Testis (tissue), 2 donors: ENCODE measurements at regions not wholly inside any gene's neighbourhood (a gene's known extent, or its start where the extent isn't known, plus 50 kb on each side); places are given as distances from the start of the nearest gene placed in this dataset.

Source experiments
- DNase-seq: peaks from one replicate; pipeline ENCODE4 v3.0.0-alpha.2; 2019
- H3K27ac ChIP-seq, 2 donors: fragments of 200-600 bp; sonication (generic); one replicate each; pipeline ENCODE4 v1.5.1; 2019
- H3K27me3 ChIP-seq: fragments of 200-600 bp; sonication (generic); one replicate; pipeline ENCODE4 v1.5.1; 2019
- H3K36me3 ChIP-seq: fragments of 200-600 bp; sonication (generic); one replicate; pipeline ENCODE4 v1.5.1; 2017; ENCODE audit warnings: low read depth; ENCODE audit errors: missing control alignments
- H3K4me1 ChIP-seq: fragments of 200-600 bp; sonication (generic); one replicate; pipeline ENCODE4 v1.5.1; 2019
- H3K4me3 ChIP-seq, 2 donors: fragments of 200-600 bp; sonication (generic); one replicate each; pipeline ENCODE4 v1.5.1; 2017 to 2019
- H3K9me3 ChIP-seq: fragments of 200-600 bp; sonication (generic); one replicate; pipeline ENCODE4 v1.5.1; 2017
- POLR2A ChIP-seq: fragments of 450-650 bp; IDR thresholded peaks from one replicate; pipeline ENCODE4 v1.6.1; 2017; ENCODE audit warnings: antibody characterized with exemption, mild to moderate bottlenecking, moderate library complexity
- WGBS, 2 donors: methylation state at CpG; one replicate each; pipeline ENCODE4 v1.1.5; 2018; 5-methylcytosine and 5-hydroxymethylcytosine counted together
- intact Hi-C: fragments of 100-400 bp; cut with DNase I; formaldehyde crosslinking; loops from one replicate; pipeline ENCODE4 v1.15.1; 2023; ENCODE audit warnings: low total_unique reads
- TF ChIP-seq, protein P1 (sequence below), 3 experiments: fragments of 450-650 bp in 2 of 3; fragments of 200-600 bp in 1 of 3; sonication (generic) in 1 of 3; IDR thresholded peaks; one replicate each; pipeline ENCODE4 v1.5.1; 2016 to 2019; ENCODE audit warnings: antibody characterized with exemption in 3 of 3, mild to moderate bottlenecking in 2 of 3, moderate library complexity in 1 of 3

DNA sequence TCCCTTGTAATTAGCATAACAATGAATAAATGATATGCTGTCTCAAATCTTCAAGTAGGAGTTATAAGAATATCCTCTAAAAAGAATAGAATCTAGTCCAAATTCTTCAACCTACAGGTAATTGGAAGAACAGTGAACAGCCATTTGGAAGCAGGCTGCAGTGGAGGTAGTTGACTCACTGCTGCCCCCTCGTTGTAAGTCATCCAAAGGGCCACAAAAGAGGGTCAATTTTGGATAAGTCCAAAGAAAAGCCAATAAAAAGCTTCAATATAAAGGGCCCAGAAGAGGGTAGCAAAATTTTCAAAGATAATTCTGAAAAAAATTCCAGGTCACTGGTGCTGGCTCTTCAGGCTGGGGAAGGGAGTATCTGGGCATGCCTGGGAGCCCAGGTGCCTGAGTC lies 60.8 kb upstream of the SSTR4 start:
- Histone ChIP-seq H3K27ac (no peak overlapping the region), H3K27me3 (no peaks in the 10 kb centered on the region), H3K36me3 (no peaks in the 10 kb centered on the region), H3K4me1 (no peaks in the 10 kb centered on the region), H3K4me3 (no peak overlapping the region), H3K9me3 (no peaks in the 10 kb centered on the region)
- DNase-seq: no peak
- TF ChIP-seq POLR2A: no peak
- TF ChIP-seq, protein P1, sequence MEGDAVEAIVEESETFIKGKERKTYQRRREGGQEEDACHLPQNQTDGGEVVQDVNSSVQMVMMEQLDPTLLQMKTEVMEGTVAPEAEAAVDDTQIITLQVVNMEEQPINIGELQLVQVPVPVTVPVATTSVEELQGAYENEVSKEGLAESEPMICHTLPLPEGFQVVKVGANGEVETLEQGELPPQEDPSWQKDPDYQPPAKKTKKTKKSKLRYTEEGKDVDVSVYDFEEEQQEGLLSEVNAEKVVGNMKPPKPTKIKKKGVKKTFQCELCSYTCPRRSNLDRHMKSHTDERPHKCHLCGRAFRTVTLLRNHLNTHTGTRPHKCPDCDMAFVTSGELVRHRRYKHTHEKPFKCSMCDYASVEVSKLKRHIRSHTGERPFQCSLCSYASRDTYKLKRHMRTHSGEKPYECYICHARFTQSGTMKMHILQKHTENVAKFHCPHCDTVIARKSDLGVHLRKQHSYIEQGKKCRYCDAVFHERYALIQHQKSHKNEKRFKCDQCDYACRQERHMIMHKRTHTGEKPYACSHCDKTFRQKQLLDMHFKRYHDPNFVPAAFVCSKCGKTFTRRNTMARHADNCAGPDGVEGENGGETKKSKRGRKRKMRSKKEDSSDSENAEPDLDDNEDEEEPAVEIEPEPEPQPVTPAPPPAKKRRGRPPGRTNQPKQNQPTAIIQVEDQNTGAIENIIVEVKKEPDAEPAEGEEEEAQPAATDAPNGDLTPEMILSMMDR (IDR thresholded peaks at IDR 0.05): peak in 2 of 3 experiments; percentile 15 to 25
- intact Hi-C loops: no loop called here
- 29 to 53% methylated on average over 1 of the region's 1 CpG for WGBS, 2 donors

DNA sequence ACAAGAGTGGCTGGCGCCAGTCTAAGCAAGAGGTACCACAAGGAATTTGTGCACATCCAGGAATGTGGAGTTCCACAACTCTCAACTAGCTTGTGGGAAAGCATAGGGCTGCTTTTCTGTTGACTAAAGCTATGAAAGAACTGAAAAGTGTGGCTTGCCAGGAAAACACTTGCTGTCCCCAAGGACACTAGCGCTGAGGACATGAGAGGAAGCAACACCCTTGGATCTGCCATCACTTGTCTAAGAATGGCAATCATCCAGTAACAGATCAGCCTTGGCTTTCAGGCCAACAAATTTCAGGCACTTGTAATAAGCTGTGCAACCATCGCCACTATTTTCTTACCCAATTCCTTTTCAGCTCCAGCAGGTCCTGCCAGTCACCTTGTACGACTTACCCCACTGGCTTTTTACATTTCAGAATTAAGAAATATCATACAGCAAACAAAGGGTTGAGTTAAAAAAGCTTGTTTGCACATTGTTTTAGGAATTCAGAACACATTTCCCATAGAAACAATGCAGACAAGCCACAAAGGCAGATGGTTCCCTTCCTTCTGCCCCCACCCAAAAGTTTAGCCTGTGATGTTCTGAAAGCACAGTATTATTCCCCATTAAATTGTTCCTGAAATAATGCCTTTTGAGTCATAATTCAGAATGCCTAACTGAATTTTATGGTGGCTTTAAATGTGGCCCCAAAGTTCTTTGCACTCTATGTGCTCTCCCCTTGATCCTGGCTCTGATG lies 57.9 kb upstream of the SSTR4 start:
- no peak overlapping the region for H3K4me3 ChIP-seq
- H3K9me3 ChIP-seq: no peaks in the 10 kb centered on the region
- no peaks in the 10 kb centered on the region for H3K27me3 ChIP-seq
- no peak for DNase-seq
- no peak overlapping the region for H3K27ac ChIP-seq
- H3K36me3 ChIP-seq: no peaks in the 10 kb centered on the region
- 55 to 60% methylated on average over 4 of the region's 4 CpGs for WGBS, 2 donors
- TF ChIP-seq, protein P1 (IDR thresholded peaks at IDR 0.05): no peak
- TF ChIP-seq POLR2A: no peak
- H3K4me1 ChIP-seq: no peaks in the 10 kb centered on the region
- intact Hi-C loops: no loop called here

DNA sequence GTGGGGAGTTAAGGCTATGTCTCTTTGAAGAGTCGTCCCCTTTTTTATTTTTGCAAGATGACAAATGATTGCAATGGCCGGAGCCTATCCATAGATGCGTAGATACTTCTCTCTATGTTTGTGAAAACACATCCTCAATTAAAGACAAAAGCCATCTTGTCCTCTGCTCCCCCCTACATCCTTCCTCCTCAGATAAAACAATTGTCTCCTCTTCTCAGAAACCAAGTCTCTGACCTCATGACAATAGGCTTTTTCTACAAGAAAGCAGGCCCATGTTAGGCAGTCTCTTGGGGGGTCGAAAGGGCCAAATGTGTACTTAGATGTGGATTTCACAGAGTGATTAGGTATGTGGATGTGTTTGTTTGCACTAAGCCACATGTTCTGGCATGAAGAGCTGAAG lies 51.1 kb upstream of the SSTR4 start:
- intact Hi-C loops: no loop called here
- DNase-seq: no peak
- Histone ChIP-seq H3K4me1 (no peaks in the 10 kb centered on the region), H3K27ac (no peak overlapping the region), H3K27me3 (no peaks in the 10 kb centered on the region), H3K9me3 (no peaks in the 10 kb centered on the region), H3K36me3 (no peaks in the 10 kb centered on the region), H3K4me3 (no peak overlapping the region)
- TF ChIP-seq, protein P1 (IDR thresholded peaks at IDR 0.05): no peak
- TF ChIP-seq POLR2A: no peak
- 69 to 79% methylated on average over 4 of the region's 4 CpGs for WGBS, 2 donors

DNA sequence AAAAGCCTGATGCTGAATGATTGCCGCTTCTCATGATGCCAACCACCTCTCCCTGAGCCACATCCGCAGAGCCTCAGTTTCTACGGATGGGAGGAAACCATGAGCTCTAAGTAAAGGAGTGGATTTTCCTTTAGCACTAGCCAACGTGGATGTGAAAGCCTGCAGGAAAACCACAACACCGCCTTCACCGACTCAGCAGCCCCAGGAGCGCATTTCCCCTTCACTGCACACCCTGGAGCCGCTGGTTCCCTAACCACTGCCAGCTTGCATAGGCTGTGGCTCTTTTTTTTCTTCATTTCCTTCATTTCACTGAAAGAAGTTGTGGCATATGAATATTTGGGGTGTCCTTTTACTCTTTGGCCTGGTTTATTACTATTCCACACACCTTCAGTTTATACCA lies 50.5 kb upstream of the SSTR4 start:
- H3K9me3 ChIP-seq: no peaks in the 10 kb centered on the region
- no peak overlapping the region for H3K27ac ChIP-seq
- no peaks in the 10 kb centered on the region for H3K4me1 ChIP-seq
- WGBS, 2 donors: 82 to 87% methylated on average over 8 of the region's 8 CpGs
- intact Hi-C loops: no loop called here
- no peaks in the 10 kb centered on the region for H3K27me3 ChIP-seq
- H3K4me3 ChIP-seq: no peak overlapping the region
- DNase-seq: no peak
- H3K36me3 ChIP-seq: no peaks in the 10 kb centered on the region
- TF ChIP-seq, protein P1 (IDR thresholded peaks at IDR 0.05): no peak
- TF ChIP-seq POLR2A: no peak

DNA sequence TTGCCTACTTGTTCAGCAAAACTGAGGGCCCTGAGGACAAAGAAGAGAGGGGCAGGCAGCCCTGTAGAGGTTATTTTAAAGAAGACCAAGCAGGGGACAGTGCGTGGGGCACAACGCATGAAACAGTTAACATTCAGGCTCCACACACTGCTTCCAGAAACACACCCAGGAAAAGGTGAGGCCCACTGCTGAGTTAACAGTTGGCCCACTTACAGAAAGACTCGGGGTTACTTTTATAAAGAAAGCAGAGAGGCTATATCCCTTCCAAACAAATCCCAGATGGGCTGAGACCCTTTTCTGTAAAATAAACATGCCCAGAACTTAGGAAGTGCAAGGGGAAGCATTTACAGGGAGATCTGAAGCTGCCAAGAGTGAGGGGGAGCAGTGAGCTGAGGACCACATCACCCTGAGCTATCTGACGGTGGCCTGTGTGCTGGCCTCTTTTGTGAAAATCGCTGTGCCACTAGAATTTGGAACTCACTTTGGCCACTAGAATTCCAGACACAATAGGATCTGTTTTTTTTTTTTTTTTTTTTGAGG lies 49.8 kb upstream of the SSTR4 start:
- no peak overlapping the region for H3K27ac ChIP-seq
- TF ChIP-seq POLR2A: no peak
- TF ChIP-seq, protein P1 (IDR thresholded peaks at IDR 0.05): no peak
- no peaks in the 10 kb centered on the region for H3K9me3 ChIP-seq
- H3K4me1 ChIP-seq: no peaks in the 10 kb centered on the region
- no peak for DNase-seq
- 68 to 82% methylated on average over 5 of the region's 5 CpGs for WGBS, 2 donors
- H3K4me3 ChIP-seq: no peak overlapping the region
- H3K27me3 ChIP-seq: no peaks in the 10 kb centered on the region
- intact Hi-C loops: no loop called here
- no peaks in the 10 kb centered on the region for H3K36me3 ChIP-seq
